H1 (cell line): ENCODE measurements at regions not wholly inside any gene's neighbourhood (a gene's known extent, or its start where the extent isn't known, plus 50 kb on each side); places are given as distances from the start of the nearest gene placed in this dataset.

Experiments
- KDM1A ChIP-seq: fragments of 200-600, 300-600 bp; sonication (generic); IDR thresholded peaks from 2 replicates; pipeline ENCODE4 v1.7.1; 2016; ENCODE audit warnings: mild to moderate bottlenecking, low read length, borderline replicate concordance
- SAP30 ChIP-seq: fragments of 300-600 bp; sonication (generic); IDR thresholded peaks from 2 replicates; pipeline ENCODE4 v1.7.1; 2012; ENCODE audit warnings: low read length, moderate library complexity, mild to moderate bottlenecking, inconsistent platforms; ENCODE audit not compliant: insufficient read depth, insufficient replicate concordance
- SIX5 ChIP-seq: IDR thresholded peaks from 2 replicates; pipeline ENCODE4 v1.6.1; 2011; ENCODE audit warnings: mild to moderate bottlenecking, low read depth, low read length
- SP4 ChIP-seq: IDR thresholded peaks from 2 replicates; pipeline ENCODE4 v1.6.1; 2012; ENCODE audit warnings: low read length, inconsistent platforms

DNA sequence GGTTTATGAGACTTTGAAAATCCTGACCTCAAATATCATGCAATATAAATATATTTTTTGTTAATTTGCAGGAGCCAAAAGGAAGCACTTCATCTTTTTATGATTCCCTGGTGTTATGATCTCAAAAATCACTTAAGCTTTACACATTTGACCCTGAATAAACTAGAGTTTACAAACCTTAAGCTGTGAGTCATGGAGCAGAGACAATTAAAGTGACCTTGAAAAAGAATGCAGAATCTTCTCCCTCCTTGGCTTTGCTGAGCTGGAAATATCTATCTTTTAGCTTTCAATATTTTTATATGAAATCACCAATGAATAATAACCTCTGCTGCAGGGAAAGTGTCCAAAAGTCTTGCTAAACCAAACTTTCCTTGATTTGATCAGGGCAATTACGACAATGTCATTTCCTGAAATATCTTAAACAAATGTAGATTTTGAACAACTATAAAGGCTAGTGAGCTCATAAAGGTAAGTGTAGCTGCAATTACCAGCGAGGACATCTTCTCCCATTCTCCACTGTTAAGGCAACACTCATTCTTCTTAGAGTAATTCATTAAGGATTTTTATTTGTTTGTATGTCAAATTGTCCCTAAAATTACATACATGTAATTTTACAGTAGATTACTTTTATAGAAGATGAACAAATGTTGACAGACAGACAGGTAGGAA is 747.0 kb upstream of the LUZP2 start (continued):
- TF ChIP-seq KDM1A (no peak), SAP30 (no peak), SP4 (no peak), SIX5 (no peak)
